ENCODE measurements at regions not wholly inside any gene's neighbourhood (a gene's known extent, or its start where the extent isn't known, plus 50 kb on each side); places are given as distances from the start of the nearest gene placed in this dataset.

DNA sequence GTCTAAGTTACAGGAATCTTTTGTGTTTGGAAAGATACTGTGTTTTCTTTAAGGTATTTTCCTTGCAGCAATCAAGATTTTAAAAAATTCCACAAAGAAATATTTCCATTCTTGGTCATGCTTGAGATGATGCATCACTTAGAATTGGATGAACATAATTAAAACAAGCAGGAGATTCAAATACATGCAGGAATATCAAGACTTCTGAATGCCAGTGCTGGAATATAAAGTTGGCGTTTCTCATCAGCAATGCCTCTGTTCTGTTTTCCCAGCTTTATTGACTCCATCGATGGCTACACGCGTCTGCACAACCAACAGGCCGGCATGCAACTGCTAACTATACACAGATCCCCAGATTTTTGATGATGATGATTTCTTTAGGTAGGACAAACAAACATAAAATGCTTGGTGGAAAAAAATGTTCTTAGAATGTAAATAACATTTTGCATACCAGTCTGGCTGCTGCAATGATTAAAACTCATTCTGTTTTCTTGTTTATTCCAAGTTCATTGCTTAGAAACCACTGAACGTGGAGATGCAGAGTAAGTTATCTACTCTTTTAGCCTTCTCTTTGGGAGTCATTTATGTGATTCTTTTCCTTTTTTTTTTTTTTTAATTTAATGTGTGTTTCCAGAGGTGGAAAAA, 91.3 kb upstream of the FAM171A1 start:
- no peak overlapping the region for H3K27ac ChIP-seq
- TF ChIP-seq, protein P1, sequence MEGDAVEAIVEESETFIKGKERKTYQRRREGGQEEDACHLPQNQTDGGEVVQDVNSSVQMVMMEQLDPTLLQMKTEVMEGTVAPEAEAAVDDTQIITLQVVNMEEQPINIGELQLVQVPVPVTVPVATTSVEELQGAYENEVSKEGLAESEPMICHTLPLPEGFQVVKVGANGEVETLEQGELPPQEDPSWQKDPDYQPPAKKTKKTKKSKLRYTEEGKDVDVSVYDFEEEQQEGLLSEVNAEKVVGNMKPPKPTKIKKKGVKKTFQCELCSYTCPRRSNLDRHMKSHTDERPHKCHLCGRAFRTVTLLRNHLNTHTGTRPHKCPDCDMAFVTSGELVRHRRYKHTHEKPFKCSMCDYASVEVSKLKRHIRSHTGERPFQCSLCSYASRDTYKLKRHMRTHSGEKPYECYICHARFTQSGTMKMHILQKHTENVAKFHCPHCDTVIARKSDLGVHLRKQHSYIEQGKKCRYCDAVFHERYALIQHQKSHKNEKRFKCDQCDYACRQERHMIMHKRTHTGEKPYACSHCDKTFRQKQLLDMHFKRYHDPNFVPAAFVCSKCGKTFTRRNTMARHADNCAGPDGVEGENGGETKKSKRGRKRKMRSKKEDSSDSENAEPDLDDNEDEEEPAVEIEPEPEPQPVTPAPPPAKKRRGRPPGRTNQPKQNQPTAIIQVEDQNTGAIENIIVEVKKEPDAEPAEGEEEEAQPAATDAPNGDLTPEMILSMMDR (IDR thresholded peaks at IDR 0.05), result no peak
- no peak for TF ChIP-seq ZFX (IDR thresholded peaks at IDR 0.05; ENCODE audit: borderline replicate concordance)

DNA sequence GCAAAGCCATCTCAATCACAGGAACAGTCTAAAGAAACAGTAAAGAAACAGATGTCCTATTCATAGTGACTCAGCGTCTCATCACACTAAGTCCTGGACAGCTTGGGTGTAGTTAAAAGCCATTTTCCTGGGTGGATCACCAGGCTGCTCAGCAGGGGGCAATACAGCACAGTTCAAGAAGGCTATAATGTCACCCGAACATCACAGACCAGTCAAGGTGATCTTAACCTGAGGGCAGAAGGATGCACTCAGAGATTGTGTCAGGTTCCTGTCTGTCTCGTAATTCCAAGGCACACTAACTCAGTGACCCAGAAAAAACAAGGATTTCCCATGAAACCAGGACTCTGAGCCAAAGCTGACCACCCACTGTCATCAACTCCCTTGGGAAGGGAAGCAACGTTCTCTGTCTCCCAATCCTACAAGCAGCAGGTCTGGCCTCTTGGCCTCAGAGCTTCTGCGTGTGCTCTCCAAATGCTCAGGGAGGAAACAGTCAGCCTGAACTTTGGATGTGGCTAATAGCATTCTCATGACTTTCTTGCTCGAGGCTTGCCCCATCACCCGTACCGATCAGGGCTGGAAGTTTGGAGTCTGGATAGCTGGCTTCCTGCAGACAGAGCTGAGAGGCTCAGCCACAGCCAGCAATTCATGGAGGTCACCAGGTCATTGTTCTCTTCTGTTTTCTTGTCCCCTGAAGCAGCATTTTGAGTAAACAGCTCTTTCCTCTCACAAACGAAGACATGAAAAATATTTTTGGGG, 90.4 kb upstream of the FAM171A1 start:
- H3K27ac ChIP-seq, result no peak overlapping the region
- TF ChIP-seq, protein P1 (IDR thresholded peaks at IDR 0.05), result no peak; the same call in 1 of the 2 replicates
- TF ChIP-seq ZFX (IDR thresholded peaks at IDR 0.05; ENCODE audit: borderline replicate concordance), result no peak

DNA sequence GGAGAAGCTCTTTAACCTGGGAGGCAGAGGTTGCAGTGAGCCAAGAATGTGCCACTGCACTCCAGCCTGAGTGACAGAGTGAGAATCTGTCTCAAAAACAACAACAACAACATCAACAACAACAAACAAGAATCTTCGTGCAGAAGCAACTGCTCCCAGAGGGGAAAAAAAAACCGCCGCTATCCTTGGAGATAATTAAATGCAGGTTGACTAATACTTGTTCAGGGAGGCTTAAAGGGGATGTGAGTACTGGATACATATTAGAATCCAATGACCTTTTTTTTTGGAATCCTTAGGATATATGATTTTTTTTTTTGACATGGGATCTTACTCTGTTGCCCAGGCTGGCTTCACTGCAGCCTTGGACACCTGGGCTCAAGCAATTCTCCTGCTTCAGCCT, 89.6 kb upstream of the FAM171A1 start:
- H3K27ac ChIP-seq, result no peak overlapping the region
- TF ChIP-seq ZFX (IDR thresholded peaks at IDR 0.05; ENCODE audit: borderline replicate concordance), result no peak
- TF ChIP-seq, protein P1 (IDR thresholded peaks at IDR 0.05), result no peak

DNA sequence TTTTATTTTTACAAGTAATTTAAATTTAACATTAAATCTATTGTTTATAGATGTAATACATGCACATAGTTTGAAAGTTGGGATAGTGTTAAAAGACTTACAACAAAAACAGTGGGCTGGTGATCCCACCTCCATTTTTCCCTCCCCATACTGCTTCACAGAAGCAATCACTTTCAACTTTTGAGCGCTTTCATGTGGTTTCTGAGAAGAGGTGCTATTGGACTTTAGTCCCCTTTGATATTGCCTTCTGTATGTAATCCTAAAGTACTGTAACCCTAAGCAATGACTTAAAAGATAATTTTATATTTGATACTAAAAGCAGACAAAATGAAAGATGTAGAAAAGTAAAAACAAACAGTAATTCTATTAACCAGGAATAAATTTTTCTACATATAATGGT, 88.1 kb upstream of the FAM171A1 start:
- no peak for TF ChIP-seq ZFX (IDR thresholded peaks at IDR 0.05; ENCODE audit: borderline replicate concordance)
- TF ChIP-seq, protein P1 (IDR thresholded peaks at IDR 0.05), result no peak
- no peak overlapping the region for H3K27ac ChIP-seq

DNA sequence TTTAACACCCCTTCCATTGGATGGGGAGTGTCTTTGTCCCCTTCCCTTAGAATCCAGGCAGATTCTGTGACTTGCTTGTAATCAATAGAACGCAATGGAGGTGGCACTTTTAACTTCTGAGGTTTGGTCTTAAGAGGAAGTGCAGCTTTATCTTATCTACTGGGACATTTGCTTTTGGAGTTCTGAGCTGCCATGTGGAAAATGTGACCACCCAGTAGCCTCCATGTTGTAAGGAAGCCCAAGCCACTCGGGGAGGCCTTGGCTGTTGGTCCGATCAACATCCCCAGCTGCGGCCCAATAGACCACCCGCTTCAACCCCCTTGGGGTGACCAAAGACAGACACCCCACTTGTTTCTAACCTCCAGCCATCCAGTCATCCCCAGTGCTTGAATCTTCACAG, 86.3 kb upstream of the FAM171A1 start:
- no peak overlapping the region for H3K27ac ChIP-seq
- no peak for TF ChIP-seq ZFX (IDR thresholded peaks at IDR 0.05; ENCODE audit: borderline replicate concordance)
- TF ChIP-seq, protein P1 (IDR thresholded peaks at IDR 0.05), result no peak

DNA sequence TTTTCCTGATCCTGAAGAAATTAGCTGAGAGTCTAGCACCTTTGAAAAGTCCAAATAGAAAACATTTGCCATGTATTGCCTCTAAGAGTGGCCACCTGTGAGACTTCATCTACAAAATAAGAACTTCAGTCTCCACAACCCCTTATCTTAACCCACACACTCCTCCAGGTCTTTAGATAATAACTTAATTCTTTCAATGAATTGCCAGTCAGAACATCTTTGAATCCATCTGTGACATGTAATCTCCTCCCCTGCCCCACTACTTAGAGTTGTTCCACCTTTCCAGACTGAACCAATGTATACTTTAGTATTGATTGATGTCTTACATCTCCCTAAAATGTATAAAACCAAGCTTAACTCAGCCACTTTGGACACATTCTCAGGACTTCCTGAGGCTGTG, 84.4 kb upstream of the FAM171A1 start:
- no peak for TF ChIP-seq ZFX (IDR thresholded peaks at IDR 0.05; ENCODE audit: borderline replicate concordance)
- TF ChIP-seq, protein P1 (IDR thresholded peaks at IDR 0.05), result no peak
- no peak overlapping the region for H3K27ac ChIP-seq

DNA sequence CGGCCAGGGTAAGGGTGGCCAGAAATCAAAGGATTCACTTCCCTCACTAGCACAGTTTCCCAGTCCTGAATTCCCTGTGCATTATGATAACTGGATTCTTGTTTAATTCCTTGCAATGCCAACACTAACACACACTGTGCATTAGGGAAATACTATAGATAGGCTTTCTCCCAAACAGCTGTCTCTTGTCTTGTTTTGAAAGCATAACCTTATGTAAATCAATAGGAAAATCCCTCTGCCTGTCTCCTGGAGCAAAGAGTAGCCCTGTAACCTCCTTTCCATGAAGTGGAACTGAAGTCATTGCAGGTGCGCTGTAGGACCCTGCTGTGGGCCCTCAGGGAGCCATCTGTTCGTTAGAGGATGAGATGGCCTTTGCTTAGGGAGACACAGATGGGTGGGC, 82.8 kb upstream of the FAM171A1 start:
- TF ChIP-seq, protein P1 (IDR thresholded peaks at IDR 0.05), result no peak
- no peak for TF ChIP-seq ZFX (IDR thresholded peaks at IDR 0.05; ENCODE audit: borderline replicate concordance)
- H3K27ac ChIP-seq, result no peak overlapping the region

Measured in 22Rv1 (cell line).